SIG-M5 treated with dmso at 0.1 percent for 504 hours (cell line): ENCODE measurements at regions not wholly inside any gene's neighbourhood (a gene's known extent, or its start where the extent isn't known, plus 50 kb on each side); places are given as distances from the start of the nearest gene placed in this dataset.

Experiments used
- DNase-seq: peaks from one replicate; lab custom pipeline; 2025; ENCODE audit not compliant: unreplicated experiment; lab: John Stamatoyannopoulos, UW

- DNase-seq, result no peak
Measured at GRCh38 chr5:133882389-133882695, 86.1 kb downstream of the C5orf15 start.

- no peak for DNase-seq
Measured at GRCh38 chr5:133881576-133882388, 86.6 kb downstream of the C5orf15 start.

DNA sequence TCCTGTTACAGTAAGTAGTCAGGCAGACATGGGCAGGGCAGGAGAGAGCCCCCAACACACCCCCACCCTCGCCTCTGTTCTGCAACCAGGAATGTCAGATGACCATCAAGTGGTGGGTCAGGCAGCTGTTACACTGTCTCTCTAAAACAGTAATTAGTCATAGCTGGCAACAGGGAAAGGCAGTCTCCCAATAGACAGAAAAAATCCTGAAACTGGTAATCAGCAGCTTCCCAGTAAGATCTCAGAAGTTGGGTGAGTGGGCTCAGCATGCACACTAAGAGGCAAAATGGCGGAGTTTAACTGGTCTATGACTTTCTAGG lies 90.2 kb downstream of the C5orf15 start:
- DNase-seq, result no peak

DNA sequence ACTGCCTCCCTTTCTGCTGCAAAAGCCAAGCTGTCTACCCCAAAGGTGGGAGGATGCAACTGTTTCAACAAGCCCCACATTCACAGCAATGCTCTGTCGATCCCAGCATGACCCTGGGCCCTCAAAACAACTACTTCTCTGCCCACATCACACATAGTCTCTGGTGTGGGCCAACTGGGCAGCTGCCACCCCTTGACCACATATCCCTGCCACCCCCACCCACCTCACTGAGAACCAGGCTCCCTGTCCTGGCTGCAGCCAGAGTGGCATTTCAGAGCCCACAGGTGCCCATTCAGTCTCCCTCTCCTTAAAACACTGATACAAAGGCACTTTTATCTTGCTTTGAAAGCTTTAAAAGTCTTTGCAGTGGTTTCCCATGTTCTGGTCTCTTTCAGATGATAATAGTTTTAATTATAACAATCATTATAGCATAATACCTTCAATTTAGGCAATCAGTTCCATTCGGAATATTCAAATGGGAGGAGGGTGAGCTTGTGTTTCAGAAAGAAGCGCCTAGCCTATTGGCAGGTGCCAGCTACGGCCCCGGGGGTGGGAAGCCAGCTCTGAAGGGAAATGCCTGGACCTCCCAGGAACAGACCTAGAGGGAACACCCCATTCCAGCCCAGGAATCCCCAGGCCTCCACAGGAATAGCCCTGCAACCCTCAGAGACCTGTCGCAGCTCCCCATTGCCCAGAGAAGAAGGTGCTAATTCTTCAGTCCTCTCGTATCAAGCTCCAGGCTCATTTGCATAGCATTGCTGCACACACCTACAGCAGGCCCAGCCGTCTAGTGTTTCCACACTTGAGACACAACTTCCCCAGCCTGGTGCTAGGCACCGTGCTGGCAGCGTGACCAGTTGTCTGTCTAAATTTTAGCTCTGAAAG lies 90.8 kb downstream of the C5orf15 start:
- DNase-seq, result no peak

DNA sequence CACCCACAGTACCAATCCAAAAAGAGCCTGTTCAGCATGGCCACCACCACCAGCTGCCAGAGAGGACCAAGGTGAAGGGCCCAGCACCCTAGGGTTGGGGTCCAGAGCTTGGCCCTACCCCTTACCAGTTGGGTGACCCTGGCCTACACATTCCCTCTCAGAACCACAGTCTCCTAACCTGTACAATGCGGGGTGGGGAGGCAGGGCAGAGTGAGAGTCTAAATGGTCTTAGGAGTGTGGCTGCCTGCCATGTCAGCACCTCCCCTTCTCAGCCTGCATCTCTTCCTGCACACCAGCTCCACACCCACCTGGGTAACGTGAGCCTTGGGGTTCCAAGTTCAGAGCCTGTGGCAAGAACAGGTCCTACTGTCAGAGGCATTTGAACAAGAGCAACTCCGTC lies 92.2 kb downstream of the C5orf15 start:
- no peak for DNase-seq

- DNase-seq, result no peak
Measured at GRCh38 chr5:133875179-133875578, 93.2 kb downstream of the C5orf15 start.

- DNase-seq, result no peak
Measured at GRCh38 chr5:133873449-133873848, 95.0 kb downstream of the C5orf15 start.

- no peak for DNase-seq
Measured at GRCh38 chr5:133870661-133871060, 97.8 kb downstream of the C5orf15 start.

DNA sequence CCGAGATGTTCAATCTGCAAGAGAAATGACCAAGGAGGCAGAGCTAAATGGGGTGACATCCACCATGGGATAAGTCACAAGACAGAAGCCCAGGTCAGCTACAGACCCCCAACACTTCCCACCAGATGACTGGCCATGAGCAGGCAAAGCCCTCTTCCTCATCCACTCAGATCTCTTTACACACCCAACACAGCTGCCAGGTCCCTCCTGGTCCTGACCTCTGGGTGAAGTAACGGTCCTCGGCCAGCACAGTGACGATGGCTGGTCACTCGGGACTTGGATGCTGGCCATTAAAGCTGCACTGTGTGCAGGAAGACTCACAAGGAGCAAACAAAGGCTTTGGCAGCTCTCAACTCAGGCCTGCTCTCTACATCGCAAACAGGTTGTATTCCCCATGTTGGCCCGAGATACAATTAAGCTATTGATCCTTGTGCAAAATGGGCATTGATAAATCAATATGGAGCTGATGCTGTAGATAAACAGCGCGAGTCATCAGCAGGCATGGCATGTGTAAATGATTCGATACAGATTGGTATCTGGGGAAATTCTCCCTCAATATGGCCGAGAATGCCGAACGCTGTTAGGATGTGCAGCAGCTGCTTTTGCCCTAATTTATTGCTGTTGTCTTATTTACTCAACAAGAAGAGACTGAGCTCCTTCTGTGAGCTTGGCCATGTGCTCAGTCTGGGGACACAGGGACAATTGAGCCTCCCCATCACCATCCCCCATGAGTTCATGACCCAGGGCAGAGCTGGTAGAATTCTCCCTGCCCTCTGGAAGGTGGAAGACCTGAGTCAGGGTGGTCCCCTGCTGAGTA lies 98.7 kb downstream of the C5orf15 start:
- no peak for DNase-seq

GRCh38 chr5:133868946-133869518 lies 99.4 kb downstream of the C5orf15 start:
- peak; percentile 76 for DNase-seq

DNA sequence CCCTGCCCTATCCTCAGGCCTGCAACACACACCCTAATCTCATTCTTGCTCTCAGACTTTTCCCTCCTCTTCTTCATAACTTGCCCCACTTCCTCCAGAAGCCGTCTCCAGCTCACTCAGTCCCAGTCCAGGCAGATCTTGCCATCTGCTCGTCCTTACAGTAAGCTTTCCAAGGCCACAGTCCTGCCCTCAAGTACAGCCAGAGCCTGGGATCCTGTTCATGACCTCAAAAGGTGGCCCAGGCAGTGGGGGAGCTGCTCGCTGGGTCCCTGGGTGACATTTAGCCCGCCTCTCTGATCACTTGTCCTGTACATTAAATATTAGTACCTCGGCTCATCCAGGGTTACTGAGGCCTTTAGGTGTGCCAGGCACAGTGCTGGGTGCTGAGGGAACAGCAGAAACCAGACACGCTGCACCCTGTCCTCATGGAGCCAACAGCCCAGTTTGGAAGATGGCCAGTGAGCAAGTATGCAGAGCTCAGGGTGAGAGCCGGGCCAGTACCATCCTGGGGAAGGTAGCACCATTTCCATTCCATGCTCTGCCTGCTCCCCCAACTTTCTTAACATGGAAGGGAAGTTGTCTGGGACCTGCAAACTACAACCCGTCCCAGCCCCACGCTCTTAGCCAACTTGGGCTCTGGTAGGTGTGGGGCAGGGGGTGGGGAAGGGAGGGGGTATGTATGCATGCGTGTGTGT lies 100.4 kb downstream of the C5orf15 start:
- DNase-seq, result no peak

- DNase-seq, result no peak
Measured at GRCh38 chr5:133867341-133867740, 101.1 kb downstream of the C5orf15 start.

- DNase-seq, result no peak
Measured at GRCh38 chr5:133866903-133867245, 101.6 kb downstream of the C5orf15 start.

DNA sequence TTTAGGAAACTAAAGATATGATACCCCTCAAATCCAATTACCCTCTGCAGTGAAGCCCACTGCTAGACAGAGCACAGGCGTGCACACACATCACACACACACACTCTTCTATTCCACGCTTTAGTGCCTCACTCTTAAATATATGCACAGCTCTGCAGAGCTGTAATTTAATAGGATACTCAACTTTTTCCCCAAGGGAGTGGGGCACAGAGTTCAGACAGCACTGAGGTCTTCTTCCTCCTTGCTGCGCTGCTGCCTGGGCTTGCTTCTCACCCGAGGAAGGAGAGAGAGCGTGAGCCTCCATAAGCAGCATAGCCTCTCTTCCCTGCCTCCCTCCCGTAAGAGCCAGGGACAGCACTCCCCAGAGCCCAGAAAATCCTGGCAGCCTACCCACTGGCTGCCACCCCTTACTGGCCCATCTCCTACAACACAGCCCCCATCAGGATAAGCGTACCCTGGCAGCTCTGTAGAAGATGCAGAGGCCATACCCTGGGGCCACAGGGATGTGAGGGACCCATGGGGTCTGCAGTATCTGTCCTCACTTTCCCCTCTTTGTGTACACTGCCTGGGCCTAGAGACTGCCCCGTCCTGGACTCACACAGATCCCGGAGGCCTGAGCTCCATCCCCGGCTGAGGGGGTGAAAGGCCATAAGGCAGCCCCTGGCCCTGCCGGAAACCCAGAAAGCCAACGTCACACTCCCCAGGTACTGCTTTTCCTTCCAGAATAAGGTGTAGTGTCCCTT lies 102.1 kb downstream of the C5orf15 start:
- DNase-seq, result no peak

DNA sequence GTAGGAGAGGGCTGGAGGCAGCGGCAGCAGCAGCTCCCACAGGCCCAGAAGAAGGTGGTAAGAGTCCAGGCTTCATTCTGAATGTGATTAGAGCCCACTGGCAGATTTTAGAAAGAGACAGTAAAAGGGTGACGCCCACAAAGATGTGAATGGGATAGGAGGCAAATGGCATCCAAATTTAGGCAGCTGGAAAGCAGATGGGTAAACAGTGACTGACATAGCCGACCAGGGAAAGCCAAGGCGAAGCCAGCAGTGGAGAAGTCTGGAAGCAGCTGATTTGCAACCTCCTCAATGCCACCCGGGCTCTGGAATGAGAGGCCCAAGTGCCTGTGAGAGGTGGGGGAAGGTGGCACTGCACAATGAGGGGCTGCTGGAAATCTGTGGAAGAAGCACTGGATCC lies 103.3 kb downstream of the C5orf15 start:
- no peak for DNase-seq

GRCh38 chr5:133864711-133865110 lies 103.7 kb downstream of the C5orf15 start:
- DNase-seq, result no peak

GRCh38 chr5:133863857-133864585 lies 104.4 kb downstream of the C5orf15 start:
- DNase-seq, result no peak

DNA sequence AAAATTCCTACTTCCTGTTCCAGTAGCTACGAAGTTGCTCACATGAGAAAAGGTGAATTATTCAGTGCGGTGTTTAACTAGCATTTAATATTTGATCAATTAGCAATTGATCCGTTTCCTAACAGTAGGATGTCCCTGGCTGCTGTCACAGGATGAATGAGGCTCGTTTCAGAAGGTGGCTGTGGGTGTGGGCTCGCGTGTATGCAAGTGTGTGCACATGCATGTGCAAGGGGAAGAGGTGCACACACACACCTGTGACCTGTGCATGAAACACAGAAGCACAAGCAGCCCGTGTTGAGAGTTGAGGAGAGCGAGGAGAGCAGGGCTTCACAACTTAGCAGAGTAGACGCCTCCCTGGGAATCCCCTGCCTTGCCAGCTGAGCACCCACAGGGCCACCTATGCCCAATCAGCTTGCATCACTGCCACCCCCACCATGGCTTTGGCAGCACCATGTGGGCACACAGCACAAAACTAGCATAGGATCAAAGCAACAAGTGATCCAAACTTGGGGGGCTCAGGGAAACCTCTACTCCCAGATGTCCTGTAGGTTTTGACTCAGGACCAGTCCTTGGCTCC lies 107.2 kb downstream of the C5orf15 start:
- no peak for DNase-seq

DNA sequence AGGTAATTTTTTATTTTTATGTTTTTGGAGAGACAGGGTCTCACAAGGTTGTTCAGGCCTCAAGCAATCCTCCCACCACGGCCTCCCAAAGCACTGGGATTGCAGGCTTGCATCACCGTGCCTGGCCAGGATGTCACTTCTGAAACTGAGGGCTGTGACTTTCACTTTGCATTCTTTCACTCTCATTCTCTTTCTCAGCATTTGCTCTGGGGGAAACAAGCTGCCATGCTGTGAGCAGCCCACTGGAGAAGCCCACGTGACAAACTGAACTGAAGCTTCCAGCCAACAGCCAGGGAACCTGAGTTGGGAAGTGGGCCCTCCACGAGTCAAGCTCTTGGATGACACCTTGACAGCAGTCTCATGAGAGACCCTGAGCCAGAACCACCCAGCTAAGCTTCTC lies 109.4 kb downstream of the C5orf15 start:
- no peak for DNase-seq
